AML-193 (cell line): ENCODE measurements at regions not wholly inside any gene's neighbourhood (a gene's known extent, or its start where the extent isn't known, plus 50 kb on each side); places are given as distances from the start of the nearest gene placed in this dataset.
"Not testable (repeated sequence)": the region's sequence is repeated elsewhere in the genome, so short reads cannot be mapped to it uniquely, and the experiment has no call there.

Experiments
- DNase-seq, 2 experiments: peaks; one replicate each; lab custom pipeline; 2025; lab: John Stamatoyannopoulos, UW

DNA sequence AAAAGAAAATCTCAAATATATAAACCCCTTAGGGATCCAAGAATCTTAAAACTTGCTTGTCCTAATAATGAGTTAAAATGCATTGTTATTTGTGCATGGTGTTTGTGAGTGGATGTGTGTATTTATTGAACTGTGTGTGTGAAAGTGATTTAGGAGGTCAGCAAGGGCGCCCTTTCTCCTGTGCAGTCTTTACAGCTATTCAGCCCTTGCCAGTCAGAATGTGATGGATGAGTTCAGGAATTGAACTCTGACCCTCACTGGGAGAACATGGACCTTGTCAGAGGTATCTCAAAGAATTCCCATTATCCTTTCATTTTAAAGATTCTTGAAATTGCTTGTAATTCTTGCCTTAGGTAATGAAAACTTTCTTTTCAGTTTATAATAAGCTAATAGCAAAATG, 493.0 kb upstream of the ADGRL4 start:
- DNase-seq, result no peak

DNA sequence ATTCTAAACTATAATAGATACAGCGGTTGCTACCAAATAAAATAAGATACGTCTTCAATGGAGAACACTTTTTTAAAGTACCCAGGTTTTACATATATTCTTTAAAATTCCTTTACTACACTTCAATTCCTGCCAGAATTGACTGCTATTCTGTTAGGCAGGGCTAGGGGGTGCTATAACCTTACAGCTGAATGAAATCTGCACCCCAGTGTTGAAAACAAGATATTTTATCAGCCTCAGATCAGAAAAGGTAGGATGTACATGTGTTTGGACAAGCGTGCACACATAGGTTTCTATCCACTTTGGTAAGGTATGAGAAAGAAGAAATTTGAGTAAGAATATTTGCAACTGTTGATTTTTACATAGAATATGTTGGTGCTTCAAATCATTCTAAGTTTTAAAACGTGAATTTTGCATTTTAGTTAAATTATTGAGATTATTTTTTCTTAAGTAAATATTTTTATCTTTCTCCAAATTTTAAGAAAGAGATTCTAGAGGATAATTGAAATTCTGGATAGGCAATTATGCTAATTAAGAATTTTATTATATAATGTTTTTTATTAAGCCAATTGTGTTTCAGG, 490.8 kb upstream of the ADGRL4 start:
- peak; percentile 21 to 45 for DNase-seq

DNA sequence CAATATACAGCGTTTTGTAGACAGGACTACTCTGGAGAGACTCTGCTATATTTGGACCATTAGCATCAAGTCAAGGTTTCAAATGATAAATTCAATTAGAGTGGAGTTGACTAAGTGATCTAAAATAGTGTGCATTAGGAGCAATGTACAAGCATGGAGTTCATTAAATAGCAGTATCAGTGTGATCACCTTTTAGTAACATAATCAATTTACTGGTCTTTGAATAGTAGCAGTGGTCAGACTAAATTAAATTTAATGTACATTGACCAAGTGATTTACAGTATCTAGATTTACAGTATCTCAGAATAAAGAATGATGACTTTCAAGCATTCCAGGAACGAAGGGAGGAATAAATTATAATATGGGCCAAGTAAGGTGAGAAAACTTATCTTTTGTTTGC, 489.6 kb upstream of the ADGRL4 start:
- DNase-seq, result no peak

DNA sequence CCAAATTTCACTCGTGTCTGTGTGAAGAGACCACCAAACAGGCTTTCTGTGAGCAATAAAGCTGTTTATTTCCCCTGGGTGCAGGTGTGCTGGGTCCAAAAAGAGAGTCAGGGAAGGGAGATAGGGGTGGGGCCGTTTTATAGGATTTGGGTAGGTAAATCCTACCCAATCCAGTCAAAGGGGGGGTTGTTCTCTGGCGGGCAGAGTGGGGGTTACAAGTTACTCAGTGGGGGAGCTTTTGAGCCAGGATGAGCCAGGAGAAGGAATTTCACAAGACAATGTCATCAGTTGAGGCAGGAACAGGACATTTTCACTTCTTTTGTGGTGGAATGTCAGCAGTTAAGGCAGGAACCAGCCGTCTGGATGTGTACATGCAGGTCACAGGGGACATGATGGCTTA, 487.2 kb upstream of the ADGRL4 start:
- not testable (repeated sequence) for DNase-seq

DNA sequence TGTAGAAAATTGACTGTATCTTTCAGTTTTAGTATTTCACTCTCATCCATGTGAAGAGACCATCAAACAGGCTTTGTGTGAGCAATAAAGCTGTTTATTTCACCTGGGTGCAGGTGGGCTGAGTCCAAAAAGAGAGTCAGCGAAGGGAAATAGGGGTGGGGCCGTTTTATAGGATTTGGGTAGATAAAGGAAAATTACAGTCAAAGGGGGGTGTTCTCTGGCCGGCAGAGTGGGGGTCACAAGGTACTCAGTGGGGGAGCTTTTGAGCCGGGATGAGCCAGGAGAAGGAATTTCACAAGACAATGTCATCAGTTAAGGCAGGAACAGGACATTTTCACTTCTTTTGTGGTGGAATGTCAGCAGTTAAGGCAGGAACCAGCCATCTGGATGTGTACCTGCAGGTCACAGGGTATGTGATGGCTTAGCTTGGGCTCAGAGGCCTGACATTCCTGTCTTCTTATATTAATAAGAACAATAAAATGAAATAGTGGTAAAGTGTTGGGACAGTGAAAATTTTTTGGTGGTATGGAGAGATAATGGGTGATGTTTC, 482.1 kb upstream of the ADGRL4 start:
- DNase-seq, result not testable (repeated sequence)

DNA sequence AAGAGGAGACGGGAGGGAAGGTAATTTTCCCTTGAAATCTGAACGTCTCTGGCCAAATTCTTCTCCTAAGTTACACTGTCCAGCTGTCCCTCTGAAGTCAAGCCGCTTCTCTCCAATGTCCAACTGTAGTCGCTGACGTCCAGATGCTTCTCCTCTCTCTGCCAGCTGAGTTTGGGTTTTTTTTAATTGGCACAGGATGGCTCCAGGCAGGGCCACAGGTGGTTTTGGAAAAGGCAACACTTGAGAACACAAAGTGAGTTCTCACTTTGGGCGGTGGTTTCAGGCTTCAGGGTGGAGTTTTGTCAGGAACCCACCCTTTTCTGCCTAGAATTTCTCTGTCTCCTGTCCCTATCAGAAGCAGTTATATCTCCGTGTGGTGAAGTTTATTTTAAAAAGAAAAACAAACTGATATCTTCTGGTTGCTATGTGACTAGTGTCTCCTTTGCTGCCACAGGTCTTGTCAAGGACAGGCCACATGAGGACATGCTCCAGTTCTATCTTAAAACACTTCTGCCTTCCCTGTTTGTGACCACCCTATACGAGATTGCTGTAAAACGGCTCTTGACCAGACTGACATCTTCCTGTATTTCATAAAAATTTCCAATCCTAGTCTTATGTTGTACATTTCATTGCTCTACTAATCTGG, 472.3 kb upstream of the ADGRL4 start:
- DNase-seq, result no peak

DNA sequence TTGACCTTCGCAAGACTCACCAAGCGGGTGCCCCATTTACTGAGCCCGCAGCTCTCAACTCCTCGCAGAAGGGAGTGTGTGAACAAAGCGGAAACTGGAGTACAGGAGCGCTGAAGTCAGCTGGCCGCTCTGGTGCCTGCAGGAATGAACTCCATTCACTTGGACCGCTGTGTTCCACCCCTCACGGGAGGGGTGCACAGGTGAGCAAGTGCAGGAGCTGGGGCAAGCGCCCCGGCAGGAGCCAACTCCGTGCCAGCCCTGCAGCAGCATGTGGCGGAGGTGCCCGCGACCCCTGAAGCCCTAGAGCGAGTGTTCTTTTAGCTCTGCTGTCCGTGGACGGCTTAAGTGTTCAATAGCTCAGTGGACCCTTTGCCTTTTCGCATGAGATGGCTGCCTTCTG, 471.6 kb upstream of the ADGRL4 start:
- DNase-seq, result no peak

DNA sequence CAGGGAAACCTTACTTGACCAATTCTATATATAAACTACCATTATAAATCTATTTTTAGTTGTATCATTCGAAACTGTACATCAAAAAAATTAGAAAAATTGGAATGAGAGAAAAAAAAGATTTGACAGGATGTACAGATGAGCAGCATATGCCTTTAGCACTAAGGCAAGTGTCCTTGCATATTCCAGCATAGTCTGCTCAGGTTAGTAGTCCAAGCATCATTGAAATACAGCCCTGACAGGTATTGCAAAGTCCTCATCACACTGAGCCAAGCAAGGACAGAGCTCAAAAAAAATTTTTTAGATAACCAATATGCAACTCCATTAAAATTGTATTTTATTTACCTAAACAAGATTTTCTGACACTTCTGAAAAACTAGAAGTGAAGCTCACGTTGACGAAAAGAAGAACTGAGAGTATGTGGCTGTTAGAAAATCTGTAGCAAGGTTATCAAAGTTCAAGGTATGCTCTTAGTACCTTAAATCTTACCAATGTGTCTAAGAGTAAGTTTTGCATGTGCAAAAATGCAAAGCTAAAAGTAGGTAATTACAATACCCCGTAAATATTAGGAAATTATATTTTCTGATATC, 465.6 kb upstream of the ADGRL4 start:
- DNase-seq, result no peak

DNA sequence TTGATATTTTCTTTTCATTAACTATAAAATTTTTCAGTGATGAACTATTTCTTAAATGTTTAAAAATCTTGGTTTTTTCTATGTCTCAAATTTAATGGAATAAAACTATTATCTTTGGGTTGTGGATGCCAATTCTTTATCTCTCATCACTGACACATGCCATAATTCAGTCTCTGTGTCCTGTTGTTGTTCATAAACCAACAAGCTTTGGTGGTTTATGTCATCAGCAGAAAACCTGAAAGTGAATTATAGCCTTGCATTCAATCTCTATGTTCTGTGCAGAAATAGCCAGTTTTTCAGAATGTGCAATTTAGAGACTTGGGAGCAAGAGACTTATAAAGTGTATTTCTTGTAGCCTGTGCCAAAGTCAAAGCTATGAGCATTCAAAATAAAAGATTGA, 462.6 kb upstream of the ADGRL4 start:
- no peak for DNase-seq

DNA sequence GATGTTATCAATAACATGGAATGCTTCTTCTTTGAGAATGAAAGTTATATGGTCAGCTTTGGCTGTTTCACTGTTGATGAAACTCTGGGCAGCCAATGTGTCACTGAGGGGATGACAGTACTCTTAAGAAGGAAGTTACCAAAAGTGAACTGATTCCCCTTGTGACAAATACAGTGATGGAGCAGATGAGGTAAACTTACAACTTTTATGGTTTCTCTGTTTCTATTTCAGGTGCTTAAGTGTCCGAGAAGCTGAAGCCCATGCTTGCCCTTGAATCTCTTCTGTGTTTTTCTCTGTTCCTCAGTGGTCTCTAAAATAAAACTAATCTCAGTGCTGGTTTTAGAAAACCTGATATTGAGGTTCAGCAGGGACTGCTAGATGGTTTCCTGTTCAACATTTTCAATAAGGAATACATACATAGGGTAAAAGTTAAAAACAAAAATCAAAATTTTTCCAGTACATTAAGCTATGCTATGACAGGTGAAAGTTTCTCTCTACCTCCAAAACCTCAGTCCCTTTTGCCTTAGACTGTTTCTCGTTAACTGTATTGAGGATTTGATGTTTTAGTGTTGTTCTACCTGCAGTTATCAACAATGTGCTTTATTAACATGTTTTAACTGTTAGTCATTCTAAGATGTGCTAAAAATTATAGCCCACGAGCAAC, 454.4 kb upstream of the ADGRL4 start:
- DNase-seq, result no peak

DNA sequence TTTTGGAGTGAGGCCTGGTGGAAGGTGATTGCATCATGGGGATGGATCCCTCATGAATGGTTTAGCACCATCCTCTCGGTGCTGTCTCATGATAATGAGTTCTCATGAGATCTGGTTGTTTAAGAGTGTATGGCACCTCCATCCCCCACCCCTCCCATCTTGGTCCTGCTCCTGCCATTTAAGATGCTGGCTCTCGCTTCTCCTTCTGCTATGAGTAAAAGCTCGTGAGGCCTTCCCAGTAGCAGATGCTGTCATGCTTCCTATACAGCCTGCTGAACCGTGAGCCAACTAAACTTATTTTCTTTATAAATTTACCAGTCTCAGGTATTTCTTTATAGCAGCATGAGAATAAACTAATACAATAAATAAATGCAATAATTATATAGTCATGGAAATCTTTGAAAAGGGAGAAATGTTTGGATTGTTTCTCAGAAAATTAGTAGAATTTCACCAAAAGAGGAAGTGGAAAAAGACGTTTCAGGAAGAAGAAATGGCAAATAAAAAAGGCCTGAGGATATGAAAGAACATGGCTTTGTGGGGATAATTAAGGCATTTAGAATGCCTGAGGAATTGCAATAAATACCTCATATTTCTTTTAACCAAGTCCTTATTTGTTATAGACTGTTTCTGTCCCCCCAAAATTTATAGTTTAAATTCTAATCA, 451.2 kb upstream of the ADGRL4 start:
- DNase-seq, result no peak

DNA sequence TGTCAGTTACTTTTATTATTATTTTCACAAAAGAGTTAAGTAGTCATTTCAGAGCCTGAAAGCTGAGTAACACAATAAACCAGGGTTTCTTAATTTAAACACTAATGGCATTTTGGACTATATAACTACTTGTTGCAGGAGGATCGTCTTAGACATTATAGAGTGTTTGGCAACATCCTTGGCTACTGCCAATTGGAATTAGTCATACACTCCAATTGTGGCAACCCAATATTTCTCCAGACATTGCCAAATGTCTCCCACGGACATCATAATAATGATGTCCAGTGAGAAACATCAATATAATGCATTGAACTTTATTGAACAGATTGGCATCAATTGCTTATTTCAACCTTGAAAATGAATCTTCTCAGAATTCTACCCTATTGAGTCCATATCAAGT, 441.9 kb upstream of the ADGRL4 start:
- DNase-seq, result no peak

DNA sequence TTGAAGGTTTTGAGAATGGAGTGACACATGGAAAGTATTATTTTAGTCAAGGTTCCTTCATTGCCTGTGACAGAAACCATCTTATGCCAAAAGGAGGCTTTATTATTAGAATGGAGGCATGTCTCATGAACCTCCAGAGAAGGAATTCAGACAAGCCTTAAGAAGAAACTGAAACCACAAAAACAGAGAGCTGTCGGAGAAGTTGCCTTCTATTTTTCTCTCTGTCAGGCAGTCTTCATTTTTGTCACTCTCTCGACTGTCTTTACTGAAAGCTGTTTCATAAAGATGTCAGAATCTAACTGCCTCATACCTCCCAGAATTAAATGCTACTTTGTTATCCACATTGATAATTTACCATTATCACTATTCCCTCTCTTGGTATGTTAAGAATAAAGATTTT, 434.7 kb upstream of the ADGRL4 start:
- no peak for DNase-seq

DNA sequence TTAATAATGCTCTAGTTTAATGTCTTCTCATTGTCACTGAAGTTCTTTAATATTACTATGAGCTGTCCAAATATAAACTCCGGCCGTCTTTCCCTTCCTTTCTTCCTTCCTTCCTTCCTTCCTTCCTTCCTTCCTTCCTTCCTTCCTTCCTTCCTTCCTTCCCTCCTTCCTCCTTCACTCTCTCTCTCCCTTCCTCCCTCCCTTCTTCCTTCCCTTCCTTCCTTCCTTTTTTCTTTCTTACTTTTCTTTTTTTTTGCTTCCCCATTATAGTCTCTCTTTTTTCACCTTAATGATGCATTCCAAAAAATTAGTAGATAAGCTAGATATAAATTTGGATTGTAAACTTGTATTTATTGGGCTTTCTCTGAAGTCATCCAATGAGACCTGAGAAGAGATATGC, 431.0 kb upstream of the ADGRL4 start:
- DNase-seq, result no peak

DNA sequence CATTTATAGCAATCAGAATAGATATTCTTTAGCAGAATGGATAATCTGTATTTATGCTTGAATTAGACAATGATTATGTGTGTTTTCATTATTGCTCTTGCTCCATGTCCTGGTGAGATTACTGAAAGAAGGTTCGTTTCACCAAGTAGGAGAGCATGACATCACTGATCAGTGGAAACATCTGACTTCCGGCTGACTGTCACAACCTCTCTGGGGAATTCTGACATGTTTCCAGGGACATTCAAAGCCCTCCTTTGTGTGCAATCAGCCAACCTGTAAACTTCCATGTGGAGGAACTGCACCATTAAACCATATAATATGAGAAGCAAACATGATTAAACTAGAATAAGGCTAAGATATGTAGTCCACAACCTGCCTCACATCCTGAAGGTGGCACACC, 424.8 kb upstream of the ADGRL4 start:
- no peak for DNase-seq

DNA sequence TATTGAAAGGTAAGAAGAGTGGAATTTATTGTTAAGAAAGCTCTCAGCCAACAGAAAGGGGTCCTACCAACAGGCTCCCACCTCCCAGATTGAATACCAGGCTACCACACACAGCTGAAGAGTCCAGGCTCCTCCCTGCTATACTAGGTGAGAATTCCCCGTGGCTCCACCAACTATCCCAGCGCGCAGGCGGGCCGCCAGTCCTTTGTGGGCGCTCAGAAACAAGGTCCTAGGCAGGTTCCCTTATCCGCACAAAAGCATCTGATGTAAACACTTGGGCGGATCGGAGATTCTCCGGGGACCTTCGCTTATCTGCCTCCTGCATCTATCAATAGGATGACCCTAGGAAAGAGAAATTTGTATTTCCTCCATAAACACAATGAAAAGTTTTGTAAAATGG, 423.9 kb upstream of the ADGRL4 start:
- DNase-seq, result no peak

DNA sequence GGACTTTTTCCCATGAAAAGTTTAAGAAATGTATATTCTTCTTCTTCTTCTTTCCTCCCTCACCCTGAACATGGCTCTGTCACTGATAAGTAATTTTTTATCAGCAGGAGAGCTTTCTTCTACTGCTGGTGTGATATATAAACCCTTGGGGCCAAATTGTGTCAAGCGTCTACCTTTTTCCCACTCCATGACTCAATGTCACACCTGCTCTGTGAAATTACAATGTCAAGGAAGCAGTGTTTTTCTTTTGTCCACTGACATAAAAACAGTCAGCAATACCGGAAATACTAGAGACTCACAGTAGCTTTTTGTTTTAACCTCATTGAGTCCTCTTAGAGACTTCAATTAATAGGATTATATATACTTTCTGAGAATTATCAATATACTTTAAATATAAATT, 416.2 kb upstream of the ADGRL4 start:
- no peak for DNase-seq

DNA sequence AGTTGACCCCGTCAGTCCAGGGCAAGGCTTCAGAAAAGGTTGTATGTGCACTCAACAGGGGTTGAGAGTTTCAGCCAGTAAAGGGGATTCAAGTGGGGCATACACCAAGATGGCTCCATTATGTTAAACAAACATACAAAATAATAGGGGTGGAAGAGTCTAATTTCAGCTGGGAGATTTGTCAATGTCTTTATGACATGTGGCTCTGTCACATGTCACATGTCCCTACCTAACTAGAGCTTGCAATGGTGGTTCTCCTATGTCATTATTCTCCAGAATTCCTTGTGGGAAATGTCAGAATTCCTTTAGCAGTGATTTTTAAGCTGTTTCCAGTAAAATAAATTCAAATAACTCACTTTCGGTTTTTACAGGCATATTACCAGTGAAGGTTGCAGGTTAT, 392.0 kb upstream of the ADGRL4 start:
- DNase-seq, result no peak

DNA sequence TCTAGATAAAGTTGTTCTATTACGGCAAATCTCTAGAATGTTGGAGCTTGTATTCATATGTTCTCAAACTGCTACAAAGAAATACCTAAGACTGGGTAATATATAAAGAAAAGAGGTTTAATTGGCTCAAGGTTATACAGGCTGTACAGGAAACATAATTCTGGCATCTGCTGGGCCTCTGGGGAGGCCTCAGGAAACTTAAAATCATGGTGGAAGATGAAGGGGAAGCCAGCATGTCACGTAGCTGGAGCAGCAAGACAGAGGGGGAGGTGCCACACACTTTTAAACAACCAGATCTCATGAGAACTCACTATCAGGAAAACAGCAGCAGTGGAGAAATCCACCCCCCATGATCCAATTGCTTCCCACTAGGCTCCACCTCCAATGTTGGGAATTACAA, 390.4 kb upstream of the ADGRL4 start:
- DNase-seq, result no peak

DNA sequence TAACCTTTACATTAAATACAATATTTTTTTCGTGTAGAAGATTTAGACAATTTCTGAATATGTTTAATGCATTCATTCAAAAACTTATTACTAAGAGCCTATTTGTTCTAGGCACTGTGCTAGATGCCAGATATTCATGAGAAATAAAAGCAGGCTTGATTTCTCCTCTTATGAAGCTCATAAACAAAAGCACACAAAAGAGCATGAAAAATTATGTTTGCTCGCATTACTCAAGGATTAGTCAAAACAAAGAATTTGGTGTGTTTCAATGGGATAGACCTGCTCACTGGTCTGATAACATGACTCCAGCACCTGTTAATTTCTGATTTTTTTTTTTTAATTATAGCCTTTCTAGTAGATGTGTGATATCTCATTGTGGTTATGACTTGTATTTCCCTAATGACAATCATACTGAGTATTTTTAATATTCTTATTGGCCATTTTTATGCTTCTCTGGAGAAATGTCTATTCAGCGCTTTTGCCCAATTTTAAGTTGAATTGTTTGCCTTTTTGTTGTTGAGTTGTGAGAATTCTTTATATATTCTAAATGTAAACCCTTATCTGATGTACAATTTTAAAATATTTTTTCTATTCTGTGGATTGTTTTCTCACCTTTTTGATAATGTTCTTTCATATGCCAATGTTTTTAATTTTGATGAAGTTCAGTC, 382.3 kb upstream of the ADGRL4 start:
- no peak for DNase-seq

DNA sequence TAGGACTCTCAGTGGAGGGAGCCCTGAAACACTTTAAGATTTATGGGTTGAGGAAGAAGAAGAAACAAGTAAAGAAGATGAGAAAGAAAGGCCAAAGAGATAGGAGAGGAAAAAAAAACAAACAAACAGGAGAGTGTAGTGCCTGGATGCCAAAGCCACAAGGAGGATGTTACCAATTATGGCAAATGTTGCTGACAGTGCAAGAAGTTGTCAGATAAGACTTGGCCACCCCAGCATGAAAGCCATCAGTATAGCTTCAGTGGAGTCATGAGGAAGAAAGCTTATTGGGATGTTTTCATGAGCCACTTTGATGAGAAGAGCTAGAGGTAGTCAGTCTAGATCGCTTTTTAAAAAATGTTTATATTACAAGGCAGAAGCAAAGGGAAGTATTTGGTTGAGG, 380.2 kb upstream of the ADGRL4 start:
- DNase-seq, result no peak

DNA sequence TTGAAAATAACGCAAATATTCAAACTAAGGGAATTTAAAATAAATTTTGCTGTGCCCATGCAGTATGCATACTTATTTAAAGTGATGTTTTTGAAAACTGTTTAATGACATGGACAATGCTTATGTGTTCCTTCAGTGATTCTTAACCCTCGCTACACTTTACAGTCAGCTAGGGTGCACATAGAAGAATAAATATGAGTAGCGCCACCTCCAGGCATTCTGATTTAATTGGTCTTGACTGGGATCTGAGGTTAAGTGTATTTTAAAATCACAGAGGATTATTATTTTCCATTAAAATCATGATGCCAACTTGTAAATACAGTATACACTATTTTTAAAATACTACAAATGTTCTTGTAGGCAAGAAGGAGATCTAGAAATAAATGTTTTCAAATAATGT, 373.5 kb upstream of the ADGRL4 start:
- DNase-seq, result no peak
